Skeletal muscle satellite cell (primary cell): ENCODE measurements at regions not wholly inside any gene's neighbourhood (a gene's known extent, or its start where the extent isn't known, plus 50 kb on each side); places are given as distances from the start of the nearest gene placed in this dataset.

Experiments used
- H3K27me3 ChIP-seq: 2 replicates; pipeline ENCODE4 v1.7.0; 2013; ENCODE audit warnings: low read length; ENCODE audit not compliant: control insufficient read depth, insufficient read depth
- H3K36me3 ChIP-seq: 2 replicates; pipeline ENCODE4 v1.7.0; 2013; ENCODE audit warnings: mild to moderate bottlenecking, control low read depth, low read length; ENCODE audit not compliant: insufficient read depth
- H3K4me1 ChIP-seq: 2 replicates; pipeline ENCODE4 v1.7.0; 2013; ENCODE audit warnings: low read length; ENCODE audit not compliant: control insufficient read depth, insufficient read depth
- H3K4me2 ChIP-seq: 2 replicates; pipeline ENCODE4 v1.7.0; 2013; ENCODE audit warnings: mild to moderate bottlenecking, low read length
- H3K4me3 ChIP-seq: 2 replicates; pipeline ENCODE4 v1.7.0; 2013; ENCODE audit warnings: low read length
- H3K9ac ChIP-seq: 2 replicates; pipeline ENCODE4 v1.7.0; 2013; ENCODE audit warnings: mild to moderate bottlenecking, low read depth, low read length, moderate library complexity
- H3K9me3 ChIP-seq: replicated peaks from 2 replicates; pipeline ENCODE4 v1.7.0; 2013; ENCODE audit warnings: mild to moderate bottlenecking, control low read depth, low read length

DNA sequence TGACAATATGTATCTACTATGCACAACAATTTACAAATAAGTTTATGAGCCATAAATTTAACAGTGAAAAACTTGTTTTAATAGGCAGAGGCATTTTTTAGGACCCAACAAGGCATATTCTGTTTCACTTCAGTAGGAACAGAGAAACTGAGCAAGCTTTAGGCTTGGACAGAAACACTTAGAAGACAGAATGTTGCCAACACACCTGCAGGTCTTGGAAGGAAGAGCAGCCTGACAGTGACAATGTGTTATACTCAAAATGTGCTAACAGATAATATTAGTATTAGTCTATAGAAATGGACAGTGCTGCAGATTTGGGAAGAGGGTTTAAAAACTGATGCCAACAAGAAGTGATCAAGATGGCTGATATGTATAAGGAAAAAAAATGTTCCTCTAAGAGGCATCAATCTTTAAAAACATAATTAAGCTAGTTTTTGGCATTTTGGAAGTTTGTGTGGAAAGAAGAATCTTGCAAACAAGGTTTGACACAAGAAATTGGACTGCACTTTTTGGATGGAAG is 297.1 kb upstream of the FSIP2 start:
- Histone ChIP-seq H3K4me1 (no peaks in the 10 kb centered on the region), H3K27me3 (no peaks in the 10 kb centered on the region), H3K4me3 (no peak overlapping the region), H3K36me3 (no peaks in the 10 kb centered on the region), H3K9ac (no peak overlapping the region), H3K9me3 (no peaks in the 10 kb centered on the region), H3K4me2 (no peak overlapping the region)

DNA sequence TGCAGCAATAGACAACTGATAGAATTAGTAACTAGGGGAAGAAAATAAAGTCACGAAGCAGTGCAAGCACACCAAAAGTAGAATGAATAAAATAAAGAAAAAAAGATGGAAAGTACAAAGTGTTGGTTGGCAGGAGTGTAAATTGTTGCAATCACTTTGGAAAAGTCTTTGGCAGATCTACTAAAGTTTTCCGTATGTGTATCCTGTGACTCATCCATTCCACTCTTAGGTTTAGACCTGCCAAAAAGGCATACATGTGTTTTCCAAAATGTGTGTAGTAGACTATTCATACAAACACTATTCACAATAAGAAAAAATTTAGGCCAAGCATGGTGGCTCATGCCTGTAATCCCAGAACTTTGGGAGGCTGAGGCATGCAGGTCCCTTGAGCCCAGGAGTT is 282.1 kb upstream of the FSIP2 start:
- H3K9ac ChIP-seq = no peak overlapping the region
- no peaks in the 10 kb centered on the region for H3K36me3 ChIP-seq
- no peaks in the 10 kb centered on the region for H3K27me3 ChIP-seq
- H3K4me3 ChIP-seq = no peak overlapping the region
- H3K9me3 ChIP-seq = no peaks in the 10 kb centered on the region
- H3K4me1 ChIP-seq = peaks cover 3% of the 10 kb centered on the region
- no peak overlapping the region for H3K4me2 ChIP-seq

DNA sequence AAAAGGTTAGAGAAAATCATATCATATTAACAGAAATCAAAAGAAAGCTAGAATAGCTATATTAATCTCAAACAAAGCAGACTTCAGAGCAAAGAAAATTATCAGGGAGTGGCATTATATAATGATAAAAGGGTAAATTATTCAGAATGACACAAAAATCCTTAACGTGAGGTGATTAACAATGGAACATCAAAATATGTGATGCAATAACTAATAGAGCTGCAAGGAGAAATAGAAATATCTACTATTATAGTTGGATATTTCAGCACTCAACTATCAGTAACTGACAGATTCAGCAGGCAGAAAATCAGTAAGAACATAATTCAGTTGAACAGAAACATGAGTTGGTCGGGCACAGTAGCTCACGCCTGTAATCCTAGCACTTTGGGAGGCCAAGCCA is 275.1 kb upstream of the FSIP2 start:
- Histone ChIP-seq H3K36me3 (no peaks in the 10 kb centered on the region), H3K9me3 (no peaks in the 10 kb centered on the region), H3K4me2 (no peak overlapping the region), H3K4me1 (no peaks in the 10 kb centered on the region), H3K9ac (no peak overlapping the region), H3K27me3 (no peaks in the 10 kb centered on the region), H3K4me3 (no peak overlapping the region)

DNA sequence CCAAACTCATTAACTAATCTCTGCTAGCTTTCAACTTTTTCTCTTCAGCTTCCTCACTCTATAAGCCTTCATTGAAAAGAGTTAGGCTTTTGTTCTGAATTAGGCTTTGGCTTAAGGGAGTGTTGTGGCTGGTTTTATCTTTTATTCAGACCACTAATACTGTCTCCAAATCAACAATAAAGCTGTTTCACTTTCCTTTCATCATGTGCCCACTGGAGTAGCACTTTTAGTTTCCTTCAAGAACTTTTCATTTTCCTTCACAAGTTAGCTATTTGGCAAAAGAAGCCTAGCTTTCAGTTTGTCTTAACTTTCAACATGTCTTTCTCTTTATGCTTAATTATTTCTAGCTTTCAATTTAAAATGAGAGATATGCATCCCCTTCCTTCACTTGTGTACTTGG is 271.7 kb upstream of the FSIP2 start:
- Histone ChIP-seq H3K9me3 (no peaks in the 10 kb centered on the region), H3K4me3 (no peak overlapping the region), H3K4me2 (no peak overlapping the region), H3K27me3 (no peaks in the 10 kb centered on the region), H3K4me1 (no peaks in the 10 kb centered on the region), H3K9ac (no peak overlapping the region), H3K36me3 (no peaks in the 10 kb centered on the region)

DNA sequence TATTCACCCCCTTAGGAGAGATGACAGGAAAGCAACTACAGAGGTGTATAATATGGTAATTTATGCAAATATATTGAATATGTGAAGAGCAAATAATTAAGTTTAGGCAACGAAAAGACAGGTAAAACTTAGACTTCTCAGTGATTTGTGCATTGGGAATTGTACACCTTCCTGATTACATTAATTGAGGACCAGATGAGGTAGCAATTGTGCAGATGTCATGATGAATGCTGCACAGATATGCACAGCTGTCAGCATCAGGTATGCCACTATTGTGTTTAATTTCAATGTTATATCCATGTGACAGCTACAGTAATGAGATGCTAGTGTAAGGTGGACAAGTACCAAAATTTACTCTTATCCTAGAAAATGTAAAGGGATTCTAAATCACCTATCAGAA is 267.2 kb upstream of the FSIP2 start:
- H3K4me3 ChIP-seq = no peak overlapping the region
- no peaks in the 10 kb centered on the region for H3K4me1 ChIP-seq
- H3K36me3 ChIP-seq = no peaks in the 10 kb centered on the region
- no peak overlapping the region for H3K9ac ChIP-seq
- no peak overlapping the region for H3K4me2 ChIP-seq
- no peaks in the 10 kb centered on the region for H3K27me3 ChIP-seq
- no peaks in the 10 kb centered on the region for H3K9me3 ChIP-seq

DNA sequence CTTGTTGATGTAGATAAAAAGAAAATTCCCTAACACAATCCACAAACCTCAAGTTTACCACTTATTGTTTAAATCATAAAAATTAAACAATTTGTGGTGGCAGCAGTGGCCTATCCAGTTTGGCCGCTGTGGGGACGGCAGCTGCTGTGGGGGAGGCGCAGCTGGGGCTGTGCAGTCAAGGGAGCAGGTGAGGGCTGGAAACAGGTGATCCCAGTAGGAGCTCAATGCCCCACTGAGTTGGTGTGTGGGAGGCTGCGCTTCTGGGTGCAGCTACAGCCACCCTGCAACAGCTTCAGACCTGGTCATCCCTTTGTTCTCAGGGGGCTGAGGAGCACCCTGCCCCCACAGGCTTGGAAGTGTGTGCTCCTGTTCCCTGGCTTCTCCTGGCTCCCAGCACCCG is 266.0 kb upstream of the FSIP2 start:
- no peaks in the 10 kb centered on the region for H3K36me3 ChIP-seq
- H3K9ac ChIP-seq = no peak overlapping the region
- no peaks in the 10 kb centered on the region for H3K9me3 ChIP-seq
- no peak overlapping the region for H3K4me3 ChIP-seq
- H3K27me3 ChIP-seq = no peaks in the 10 kb centered on the region
- H3K4me2 ChIP-seq = no peak overlapping the region
- no peaks in the 10 kb centered on the region for H3K4me1 ChIP-seq

DNA sequence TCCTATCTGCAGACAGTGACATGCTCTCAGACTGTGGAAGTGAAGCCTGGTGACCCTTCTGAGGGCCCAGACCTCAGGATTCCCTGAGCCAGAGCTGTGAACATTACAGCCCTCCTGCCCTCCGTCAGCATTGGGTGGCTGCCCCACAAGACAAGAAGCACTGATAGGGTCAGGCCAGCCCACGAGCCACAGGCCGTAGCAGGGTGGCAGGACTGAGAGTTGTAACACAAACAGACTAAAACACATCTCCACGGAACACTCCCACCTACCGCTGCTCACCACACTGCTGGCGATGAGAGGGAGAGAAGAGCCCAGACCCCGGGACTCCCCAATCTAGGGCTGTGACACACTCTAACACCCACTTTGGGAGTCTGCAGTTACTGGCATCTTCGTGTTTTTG is 264.8 kb upstream of the FSIP2 start:
- no peak overlapping the region for H3K4me3 ChIP-seq
- no peaks in the 10 kb centered on the region for H3K4me1 ChIP-seq
- H3K27me3 ChIP-seq = no peaks in the 10 kb centered on the region
- no peak overlapping the region for H3K4me2 ChIP-seq
- H3K36me3 ChIP-seq = no peaks in the 10 kb centered on the region
- no peak overlapping the region for H3K9ac ChIP-seq
- H3K9me3 ChIP-seq = no peaks in the 10 kb centered on the region

DNA sequence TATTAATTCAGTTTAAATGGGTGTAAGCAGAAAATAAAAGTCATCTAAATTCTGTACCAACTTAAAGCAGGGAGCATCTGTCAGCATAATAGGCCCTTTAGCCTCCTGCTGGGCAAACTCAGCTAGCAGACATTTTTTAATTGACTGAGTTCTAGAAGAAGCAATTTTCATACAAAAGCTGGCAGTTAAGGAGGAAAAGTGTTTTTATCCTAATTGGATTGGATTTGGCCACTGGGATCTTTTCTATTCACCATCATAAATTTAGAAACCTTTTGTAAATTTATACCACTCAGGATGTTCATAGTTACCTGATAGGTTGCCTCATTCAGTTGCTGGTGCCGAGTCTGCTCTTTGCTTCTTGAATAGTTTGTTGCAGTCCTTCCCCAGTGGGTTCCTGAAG is 262.7 kb upstream of the FSIP2 start:
- no peaks in the 10 kb centered on the region for H3K4me1 ChIP-seq
- H3K4me2 ChIP-seq = no peak overlapping the region
- no peaks in the 10 kb centered on the region for H3K27me3 ChIP-seq
- no peak overlapping the region for H3K9ac ChIP-seq
- no peaks in the 10 kb centered on the region for H3K9me3 ChIP-seq
- H3K4me3 ChIP-seq = no peak overlapping the region
- H3K36me3 ChIP-seq = no peaks in the 10 kb centered on the region

DNA sequence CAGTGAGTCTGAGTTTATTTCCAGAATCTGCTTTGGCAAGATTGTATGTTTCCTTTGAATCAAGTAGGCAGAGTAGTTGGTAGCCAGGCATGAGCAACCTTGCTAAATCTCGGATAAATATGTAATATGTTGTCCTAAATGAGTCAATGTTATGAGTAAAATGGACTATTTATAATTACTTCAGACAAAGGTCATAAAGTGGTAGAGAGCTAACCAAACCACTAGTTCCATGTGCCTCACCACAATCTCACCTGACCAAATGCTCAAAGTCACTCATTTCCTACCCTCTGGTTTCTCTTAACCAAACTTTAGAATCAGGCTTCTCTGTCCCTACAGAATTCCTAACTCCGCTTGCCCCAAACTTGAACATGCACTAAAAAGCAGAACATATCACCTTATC is 261.2 kb upstream of the FSIP2 start:
- H3K27me3 ChIP-seq = no peaks in the 10 kb centered on the region
- H3K4me1 ChIP-seq = no peaks in the 10 kb centered on the region
- no peak overlapping the region for H3K4me2 ChIP-seq
- H3K36me3 ChIP-seq = no peaks in the 10 kb centered on the region
- H3K9ac ChIP-seq = no peak overlapping the region
- no peaks in the 10 kb centered on the region for H3K9me3 ChIP-seq
- H3K4me3 ChIP-seq = no peak overlapping the region

DNA sequence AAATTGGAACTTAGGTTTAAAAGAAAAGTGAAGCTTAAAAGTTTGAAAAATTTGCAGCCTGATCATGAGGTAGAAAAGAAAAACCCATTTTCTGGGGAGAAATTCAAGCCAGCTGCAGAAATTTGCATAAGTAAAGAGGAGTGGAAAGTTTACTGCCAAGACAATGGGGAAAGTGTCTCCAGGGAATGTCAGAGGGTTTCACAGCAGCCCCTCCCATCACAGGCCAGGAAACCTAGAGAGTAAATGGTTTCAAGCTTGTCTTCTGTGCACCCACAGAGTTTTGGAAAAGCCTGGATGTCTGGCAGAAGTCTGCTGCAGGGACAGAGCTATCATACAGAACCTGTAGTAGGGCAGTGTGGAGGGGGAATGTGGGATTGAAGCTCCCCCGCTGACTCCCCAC is 254.0 kb upstream of the FSIP2 start:
- no peak overlapping the region for H3K9ac ChIP-seq
- no peaks in the 10 kb centered on the region for H3K4me1 ChIP-seq
- no peaks in the 10 kb centered on the region for H3K36me3 ChIP-seq
- H3K4me3 ChIP-seq = no peak overlapping the region
- no peaks in the 10 kb centered on the region for H3K9me3 ChIP-seq
- no peaks in the 10 kb centered on the region for H3K27me3 ChIP-seq
- no peak overlapping the region for H3K4me2 ChIP-seq

DNA sequence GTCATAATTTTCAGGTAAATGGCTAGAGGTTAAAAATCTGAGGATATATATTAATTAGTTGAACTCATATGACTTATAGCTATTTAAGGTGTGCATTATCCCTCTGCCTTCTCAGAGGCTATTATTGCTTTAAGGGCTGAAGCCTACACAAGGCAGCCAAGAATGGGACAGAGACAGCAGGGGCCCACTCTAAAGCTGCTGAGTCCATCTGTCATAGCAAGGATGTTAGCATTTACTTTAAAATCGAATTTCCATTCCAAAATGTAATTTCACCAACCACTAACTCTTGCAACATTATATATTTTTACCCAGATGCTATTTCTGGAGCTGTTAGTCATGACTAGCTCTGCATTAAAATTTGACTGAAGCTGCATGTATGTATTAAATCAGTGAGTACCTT is 236.3 kb upstream of the FSIP2 start:
- H3K4me2 ChIP-seq = no peak overlapping the region
- no peaks in the 10 kb centered on the region for H3K9me3 ChIP-seq
- H3K9ac ChIP-seq = no peak overlapping the region
- no peaks in the 10 kb centered on the region for H3K36me3 ChIP-seq
- no peaks in the 10 kb centered on the region for H3K27me3 ChIP-seq
- H3K4me1 ChIP-seq = no peaks in the 10 kb centered on the region
- no peak overlapping the region for H3K4me3 ChIP-seq

DNA sequence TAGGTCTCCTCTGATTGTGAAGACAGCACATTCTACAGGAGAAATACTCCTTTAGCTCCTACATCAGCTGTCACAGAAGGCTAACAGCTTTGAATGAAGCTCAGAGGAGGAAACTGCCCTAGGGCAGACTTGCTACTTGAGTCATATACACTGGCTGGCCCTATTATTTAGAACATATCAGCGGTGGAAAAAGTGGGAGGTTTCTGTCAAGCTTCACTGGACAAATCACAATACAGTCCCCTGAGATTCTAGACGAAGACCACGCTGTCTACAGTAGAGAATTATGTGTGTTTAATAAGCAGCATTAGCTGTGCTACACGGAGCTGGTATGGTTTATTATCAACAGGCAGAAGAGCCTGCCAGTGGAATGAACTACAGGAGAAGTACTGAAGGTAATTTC is 230.9 kb upstream of the FSIP2 start:
- Histone ChIP-seq H3K36me3 (no peaks in the 10 kb centered on the region), H3K4me3 (no peak overlapping the region), H3K4me1 (no peaks in the 10 kb centered on the region), H3K27me3 (no peaks in the 10 kb centered on the region), H3K4me2 (no peak overlapping the region), H3K9me3 (peaks cover 17% of the 10 kb centered on the region), H3K9ac (no peak overlapping the region)
